ENCODE measurements at regions not wholly inside any gene's neighbourhood (a gene's known extent, or its start where the extent isn't known, plus 50 kb on each side); places are given as distances from the start of the nearest gene placed in this dataset.

DNA sequence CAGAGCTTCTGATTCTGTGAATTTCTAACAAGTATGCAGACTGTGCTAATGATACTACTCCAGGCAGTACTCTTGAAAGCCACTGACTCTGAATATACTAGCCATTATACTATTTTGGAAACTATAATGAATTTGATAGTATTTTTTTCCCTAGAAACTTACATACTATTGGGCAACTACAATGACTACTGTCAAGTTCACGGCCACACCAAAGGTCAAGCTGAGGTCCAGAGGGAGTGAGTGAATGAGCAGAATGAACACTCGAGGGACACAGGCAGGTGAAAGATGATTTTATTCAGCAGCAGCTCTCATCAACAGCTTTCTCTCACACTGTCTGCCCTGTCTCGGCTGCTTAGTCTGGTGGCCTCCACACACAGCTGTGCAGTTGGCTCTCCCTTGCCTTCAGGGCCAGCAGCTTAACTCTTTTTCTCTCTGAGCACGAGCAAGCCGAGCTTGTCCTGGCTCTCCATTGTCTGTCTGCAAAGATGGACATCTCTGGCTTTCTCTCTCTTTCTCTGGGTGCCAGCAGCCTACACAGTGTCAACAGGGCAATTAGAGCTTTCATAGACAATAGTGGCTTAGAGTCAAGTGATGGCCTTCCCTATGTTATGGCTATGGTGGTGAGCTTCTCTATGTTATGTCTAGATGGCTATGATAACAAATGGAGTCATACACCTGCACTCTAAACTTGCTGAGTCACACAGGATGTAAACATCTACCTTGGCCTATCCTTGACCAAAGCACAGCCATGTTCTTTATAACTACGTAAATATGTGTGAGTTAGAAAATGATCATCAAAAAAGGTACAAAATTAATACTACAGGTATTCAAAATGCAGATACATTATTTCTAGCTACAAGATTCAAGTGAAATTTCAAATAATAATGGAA lies 362.4 kb downstream of the CGGBP1 start:
- TF ChIP-seq POLR2AphosphoS5 (IDR thresholded peaks at IDR 0.05) (no peak), CTCF (IDR thresholded peaks at IDR 0.05) (no peak), POLR2A (IDR thresholded peaks at IDR 0.05) (no peak), EP300 (IDR thresholded peaks at IDR 0.05) (no peak)

All from gastroesophageal sphincter (tissue), 3 donors.